ENCODE measurements at regions not wholly inside any gene's neighbourhood (a gene's known extent, or its start where the extent isn't known, plus 50 kb on each side); places are given as distances from the start of the nearest gene placed in this dataset.

DNA sequence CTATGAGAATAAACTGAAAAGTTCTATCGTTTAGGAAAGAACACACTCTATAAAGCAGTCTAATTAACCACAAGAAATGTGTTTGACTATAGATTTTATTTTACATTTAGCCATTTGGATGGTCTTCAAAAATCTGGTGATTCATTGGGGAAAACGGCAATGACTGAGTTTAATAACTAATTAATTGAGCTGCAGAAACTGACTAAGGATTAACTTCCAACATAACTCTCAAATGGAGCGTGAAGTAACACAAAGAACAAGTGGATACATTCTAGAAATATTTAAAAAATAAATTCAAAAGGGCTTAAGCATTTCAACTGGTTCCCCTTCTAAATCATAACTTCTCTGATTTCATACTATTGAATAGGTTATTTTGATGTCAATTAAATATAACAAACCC lies 1582.4 kb downstream of the PCDH18 start:
- no peak overlapping the region for H3K27ac Mint-ChIP-seq
- peaks cover 0 to 15% (median 7%) of the 10 kb centered on the region in 7 donors for H3K9me3 Mint-ChIP-seq
- Histone ChIP-seq H3K36me3 (ENCODE audit: control insufficient read depth, insufficient read depth, low read length) (no peaks in the 10 kb centered on the region), H3K4me3 (ENCODE audit: low read depth, low read length) (no peak overlapping the region), H3K4me1 (ENCODE audit: control insufficient read depth, insufficient read depth, low read length, poor library complexity, severe bottlenecking) (no peaks in the 10 kb centered on the region), H3K27ac (ENCODE audit: insufficient read depth, low read length, poor library complexity, severe bottlenecking) (no peak overlapping the region), H3K27me3 (ENCODE audit: control insufficient read depth, insufficient read depth, low read length) (no peaks in the 10 kb centered on the region), H3K9me3 (ENCODE audit: control insufficient read depth in 2 of 2, low read length in 2 of 2) (peaks cover 0 to 7% of the 10 kb centered on the region in 2 experiments)
- no peak for DNase-seq
- no peaks in the 10 kb centered on the region for H3K36me3 Mint-ChIP-seq
- H3K4me3 Mint-ChIP-seq = no peak overlapping the region
- no peaks in the 10 kb centered on the region for H3K27me3 Mint-ChIP-seq
- ATAC-seq (ENCODE audit: low read depth in 2 of 2) = no peak
- no peaks in the 10 kb centered on the region for H3K4me1 Mint-ChIP-seq

DNA sequence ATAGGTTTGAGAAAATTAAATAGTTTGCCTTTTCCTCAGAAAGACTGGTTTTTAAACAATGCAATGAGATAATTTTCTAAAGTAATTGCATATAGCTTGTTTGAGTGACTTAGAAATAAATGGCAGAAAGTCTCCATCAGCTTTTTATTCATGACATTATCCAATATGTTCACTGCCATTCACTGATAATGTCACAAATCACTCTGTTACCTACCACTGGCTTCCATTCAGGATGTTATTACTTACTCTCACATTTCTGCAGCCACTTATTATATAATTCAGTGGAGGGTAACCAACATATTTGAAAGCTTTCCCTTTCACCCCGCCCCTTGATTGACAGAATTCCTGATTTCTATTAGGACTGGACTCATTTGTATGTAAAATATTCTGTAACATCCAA lies 1583.5 kb downstream of the PCDH18 start:
- Histone ChIP-seq H3K4me3 (ENCODE audit: low read depth, low read length) (no peak overlapping the region), H3K36me3 (ENCODE audit: control insufficient read depth, insufficient read depth, low read length) (no peaks in the 10 kb centered on the region), H3K4me1 (ENCODE audit: control insufficient read depth, insufficient read depth, low read length, poor library complexity, severe bottlenecking) (no peaks in the 10 kb centered on the region), H3K9me3 (ENCODE audit: control insufficient read depth in 2 of 2, low read length in 2 of 2) (no peaks in the 10 kb centered on the region), H3K27ac (ENCODE audit: insufficient read depth, low read length, poor library complexity, severe bottlenecking) (no peak overlapping the region), H3K27me3 (ENCODE audit: control insufficient read depth, insufficient read depth, low read length) (no peaks in the 10 kb centered on the region)
- no peak for DNase-seq
- Mint-ChIP-seq H3K27ac (no peak overlapping the region), H3K4me1 (no peaks in the 10 kb centered on the region), H3K36me3 (no peaks in the 10 kb centered on the region), H3K4me3 (no peak overlapping the region), H3K9me3 (peaks cover 0 to 11% (median 4%) of the 10 kb centered on the region in 7 donors), H3K27me3 (no peaks in the 10 kb centered on the region)
- no peak for ATAC-seq (ENCODE audit: low read depth in 2 of 2)

DNA sequence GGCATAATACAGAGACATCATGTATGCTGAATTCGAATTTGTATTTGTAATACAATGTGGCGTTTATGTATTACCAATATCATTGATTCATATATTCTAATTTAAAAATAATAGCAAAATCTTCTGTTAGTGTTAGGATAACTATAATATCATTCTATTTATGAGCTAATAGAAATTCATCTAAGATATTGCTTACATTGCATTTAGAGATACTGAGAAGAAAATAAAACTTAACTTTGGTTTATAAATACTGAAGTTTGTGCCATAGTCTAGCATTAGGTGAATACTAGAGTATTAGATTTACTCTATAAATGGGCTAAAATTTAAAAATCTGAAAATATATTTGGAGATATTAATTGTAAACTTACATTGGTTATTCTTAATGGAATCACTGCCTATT lies 1590.6 kb downstream of the PCDH18 start:
- DNase-seq = no peak
- H3K27me3 Mint-ChIP-seq = no peaks in the 10 kb centered on the region
- Histone ChIP-seq H3K9me3 (ENCODE audit: control insufficient read depth in 2 of 2, low read length in 2 of 2) (no peaks in the 10 kb centered on the region), H3K4me3 (ENCODE audit: low read depth, low read length) (no peak overlapping the region), H3K4me1 (ENCODE audit: control insufficient read depth, insufficient read depth, low read length, poor library complexity, severe bottlenecking) (no peaks in the 10 kb centered on the region), H3K27ac (ENCODE audit: insufficient read depth, low read length, poor library complexity, severe bottlenecking) (no peak overlapping the region), H3K36me3 (ENCODE audit: control insufficient read depth, insufficient read depth, low read length) (no peaks in the 10 kb centered on the region), H3K27me3 (ENCODE audit: control insufficient read depth, insufficient read depth, low read length) (no peaks in the 10 kb centered on the region)
- no peak overlapping the region for H3K4me3 Mint-ChIP-seq
- H3K36me3 Mint-ChIP-seq = no peaks in the 10 kb centered on the region
- H3K9me3 Mint-ChIP-seq = peaks cover 0 to 5% (median 4%) of the 10 kb centered on the region in 7 donors
- no peaks in the 10 kb centered on the region for H3K4me1 Mint-ChIP-seq
- H3K27ac Mint-ChIP-seq = no peak overlapping the region
- no peak for ATAC-seq (ENCODE audit: low read depth in 2 of 2)

GRCh38 chr4:135934026-135934425 lies 1598.3 kb downstream of the PCDH18 start:
- ATAC-seq (ENCODE audit: low read depth in 2 of 2) = no peak
- no peak overlapping the region for H3K27ac Mint-ChIP-seq
- no peaks in the 10 kb centered on the region for H3K4me1 ChIP-seq (ENCODE audit: control insufficient read depth, insufficient read depth, low read length, poor library complexity, severe bottlenecking)
- H3K36me3 ChIP-seq (ENCODE audit: control insufficient read depth, insufficient read depth, low read length) = no peaks in the 10 kb centered on the region
- no peaks in the 10 kb centered on the region for H3K9me3 ChIP-seq (ENCODE audit: control insufficient read depth in 2 of 2, low read length in 2 of 2)
- H3K9me3 Mint-ChIP-seq = peaks cover 2 to 13% (median 8%) of the 10 kb centered on the region in 7 donors
- no peak overlapping the region for H3K27ac ChIP-seq (ENCODE audit: insufficient read depth, low read length, poor library complexity, severe bottlenecking)
- H3K4me3 ChIP-seq (ENCODE audit: low read depth, low read length) = no peak overlapping the region
- H3K36me3 Mint-ChIP-seq = no peaks in the 10 kb centered on the region
- no peaks in the 10 kb centered on the region for H3K27me3 ChIP-seq (ENCODE audit: control insufficient read depth, insufficient read depth, low read length)
- no peaks in the 10 kb centered on the region for H3K27me3 Mint-ChIP-seq
- no peak overlapping the region for H3K4me3 Mint-ChIP-seq
- no peaks in the 10 kb centered on the region for H3K4me1 Mint-ChIP-seq
- no peak for DNase-seq

- Mint-ChIP-seq H3K4me1 (no peaks in the 10 kb centered on the region), H3K4me3 (no peak overlapping the region), H3K36me3 (no peaks in the 10 kb centered on the region), H3K9me3 (peaks cover 2 to 19% (median 6%) of the 10 kb centered on the region in 7 donors), H3K27me3 (no peaks in the 10 kb centered on the region), H3K27ac (no peak overlapping the region)
- Histone ChIP-seq H3K9me3 (ENCODE audit: control insufficient read depth in 2 of 2, low read length in 2 of 2) (no peaks in the 10 kb centered on the region), H3K4me3 (ENCODE audit: low read depth, low read length) (no peak overlapping the region), H3K4me1 (ENCODE audit: control insufficient read depth, insufficient read depth, low read length, poor library complexity, severe bottlenecking) (no peaks in the 10 kb centered on the region), H3K27me3 (ENCODE audit: control insufficient read depth, insufficient read depth, low read length) (no peaks in the 10 kb centered on the region), H3K27ac (ENCODE audit: insufficient read depth, low read length, poor library complexity, severe bottlenecking) (no peak overlapping the region), H3K36me3 (ENCODE audit: control insufficient read depth, insufficient read depth, low read length) (no peaks in the 10 kb centered on the region)
- DNase-seq (no peak), ATAC-seq (ENCODE audit: low read depth in 2 of 2) (no peak)
Observed at GRCh38 chr4:135927651-135928050, 1604.6 kb downstream of the PCDH18 start.

DNA sequence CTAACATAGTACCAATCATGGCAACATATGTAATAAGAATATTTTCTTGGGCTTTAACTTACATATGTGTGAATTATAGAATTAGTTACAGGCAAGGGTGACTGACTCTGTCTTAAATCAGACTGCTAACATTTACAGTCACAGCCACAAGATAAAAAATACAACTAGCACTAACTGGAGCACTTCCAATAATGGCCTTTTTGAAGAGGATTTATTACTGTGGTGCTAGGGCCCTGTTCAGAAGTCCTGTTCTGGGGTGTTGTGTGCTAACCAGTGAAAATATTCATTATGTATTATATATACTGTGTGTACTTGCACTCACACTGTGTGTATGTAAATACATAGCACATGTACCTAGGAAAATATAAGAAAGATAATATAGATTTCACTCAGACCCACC lies 1611.2 kb downstream of the PCDH18 start:
- Histone ChIP-seq H3K4me1 (ENCODE audit: control insufficient read depth, insufficient read depth, low read length, poor library complexity, severe bottlenecking) (no peaks in the 10 kb centered on the region), H3K27me3 (ENCODE audit: control insufficient read depth, insufficient read depth, low read length) (no peaks in the 10 kb centered on the region), H3K36me3 (ENCODE audit: control insufficient read depth, insufficient read depth, low read length) (no peaks in the 10 kb centered on the region), H3K4me3 (ENCODE audit: low read depth, low read length) (no peak overlapping the region), H3K9me3 (ENCODE audit: control insufficient read depth in 2 of 2, low read length in 2 of 2) (no peaks in the 10 kb centered on the region), H3K27ac (ENCODE audit: insufficient read depth, low read length, poor library complexity, severe bottlenecking) (no peak overlapping the region)
- H3K27me3 Mint-ChIP-seq = no peaks in the 10 kb centered on the region
- H3K4me3 Mint-ChIP-seq = no peak overlapping the region
- no peaks in the 10 kb centered on the region for H3K4me1 Mint-ChIP-seq
- no peak overlapping the region for H3K27ac Mint-ChIP-seq
- no peak for ATAC-seq (ENCODE audit: low read depth in 2 of 2)
- peaks cover 0 to 11% (median 6%) of the 10 kb centered on the region in 7 donors for H3K9me3 Mint-ChIP-seq
- H3K36me3 Mint-ChIP-seq = no peaks in the 10 kb centered on the region
- no peak for DNase-seq

GRCh38 chr4:135917011-135917410 lies 1615.3 kb downstream of the PCDH18 start:
- Histone ChIP-seq H3K27me3 (ENCODE audit: control insufficient read depth, insufficient read depth, low read length) (no peaks in the 10 kb centered on the region), H3K9me3 (ENCODE audit: control insufficient read depth in 2 of 2, low read length in 2 of 2) (no peaks in the 10 kb centered on the region), H3K36me3 (ENCODE audit: control insufficient read depth, insufficient read depth, low read length) (no peaks in the 10 kb centered on the region), H3K4me3 (ENCODE audit: low read depth, low read length) (no peak overlapping the region), H3K4me1 (ENCODE audit: control insufficient read depth, insufficient read depth, low read length, poor library complexity, severe bottlenecking) (no peaks in the 10 kb centered on the region), H3K27ac (ENCODE audit: insufficient read depth, low read length, poor library complexity, severe bottlenecking) (no peak overlapping the region)
- DNase-seq = no peak
- ATAC-seq (ENCODE audit: low read depth in 2 of 2) = no peak
- H3K4me3 Mint-ChIP-seq = no peak overlapping the region
- H3K27ac Mint-ChIP-seq = no peak overlapping the region
- H3K4me1 Mint-ChIP-seq = no peaks in the 10 kb centered on the region
- H3K9me3 Mint-ChIP-seq = peaks cover 0 to 6% (median 2%) of the 10 kb centered on the region in 7 donors
- H3K27me3 Mint-ChIP-seq = no peaks in the 10 kb centered on the region
- no peaks in the 10 kb centered on the region for H3K36me3 Mint-ChIP-seq

DNA sequence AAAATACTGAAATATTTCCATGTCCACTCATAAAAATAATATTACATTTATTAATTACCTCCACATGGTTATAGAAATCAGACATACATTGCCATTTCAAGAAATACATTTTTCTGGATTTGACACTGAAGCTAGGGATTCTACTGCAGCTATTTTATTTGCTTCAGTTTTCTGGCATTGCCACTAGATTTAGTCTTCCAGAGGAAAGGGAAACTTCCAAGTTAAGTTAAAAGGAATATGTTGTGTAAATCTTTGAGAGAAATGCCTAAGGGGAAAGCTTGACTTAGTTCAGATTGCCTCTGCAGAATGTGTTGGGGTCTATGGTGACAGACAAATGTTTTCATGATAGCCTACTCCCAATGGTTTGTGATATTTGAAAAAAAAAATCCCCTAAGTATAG lies 1631.3 kb downstream of the PCDH18 start:
- Mint-ChIP-seq H3K36me3 (no peaks in the 10 kb centered on the region), H3K4me1 (no peaks in the 10 kb centered on the region), H3K9me3 (peaks cover 0 to 23% (median 8%) of the 10 kb centered on the region in 7 donors), H3K27me3 (no peaks in the 10 kb centered on the region), H3K27ac (no peak overlapping the region), H3K4me3 (no peak overlapping the region)
- Histone ChIP-seq H3K27ac (ENCODE audit: insufficient read depth, low read length, poor library complexity, severe bottlenecking) (no peak overlapping the region), H3K4me3 (ENCODE audit: low read depth, low read length) (no peak overlapping the region), H3K27me3 (ENCODE audit: control insufficient read depth, insufficient read depth, low read length) (no peaks in the 10 kb centered on the region), H3K36me3 (ENCODE audit: control insufficient read depth, insufficient read depth, low read length) (no peaks in the 10 kb centered on the region), H3K9me3 (ENCODE audit: control insufficient read depth in 2 of 2, low read length in 2 of 2) (peaks cover 0 to 8% of the 10 kb centered on the region in 2 experiments), H3K4me1 (ENCODE audit: control insufficient read depth, insufficient read depth, low read length, poor library complexity, severe bottlenecking) (no peaks in the 10 kb centered on the region)
- DNase-seq (no peak), ATAC-seq (ENCODE audit: low read depth in 2 of 2) (no peak)

Measured in CD4-positive, CD25-positive, alpha-beta regulatory T cell (primary cell).